ENCODE measurements at regions not wholly inside any gene's neighbourhood (a gene's known extent, or its start where the extent isn't known, plus 50 kb on each side); places are given as distances from the start of the nearest gene placed in this dataset.
"Not testable (repeated sequence)": the region's sequence is repeated elsewhere in the genome, so short reads cannot be mapped to it uniquely, and the experiment has no call there.

DNA sequence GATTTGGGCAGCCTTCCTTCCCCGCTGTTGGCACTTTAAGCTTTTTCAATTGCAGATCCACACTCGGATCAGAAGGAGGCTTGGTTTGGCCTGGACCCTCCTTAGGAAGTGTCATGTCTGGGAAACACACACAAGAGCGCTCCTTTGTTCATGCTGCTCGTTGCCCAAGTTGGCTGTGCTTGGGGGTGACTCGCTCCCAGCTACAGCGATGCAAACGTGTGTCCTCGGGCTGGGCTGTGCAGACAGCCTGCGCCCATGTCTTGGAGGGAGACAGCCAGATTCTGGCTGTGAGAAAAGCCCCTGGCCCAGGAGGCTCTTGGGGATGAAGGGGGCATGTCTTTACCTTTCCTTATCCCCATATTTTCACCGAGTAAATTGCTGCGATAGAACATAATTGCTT, 665.6 kb upstream of the EEF2KMT start:
- DNase-seq (ENCODE audit: low read depth in 4 of 4, low spot score in 3 of 4), result no peak

DNA sequence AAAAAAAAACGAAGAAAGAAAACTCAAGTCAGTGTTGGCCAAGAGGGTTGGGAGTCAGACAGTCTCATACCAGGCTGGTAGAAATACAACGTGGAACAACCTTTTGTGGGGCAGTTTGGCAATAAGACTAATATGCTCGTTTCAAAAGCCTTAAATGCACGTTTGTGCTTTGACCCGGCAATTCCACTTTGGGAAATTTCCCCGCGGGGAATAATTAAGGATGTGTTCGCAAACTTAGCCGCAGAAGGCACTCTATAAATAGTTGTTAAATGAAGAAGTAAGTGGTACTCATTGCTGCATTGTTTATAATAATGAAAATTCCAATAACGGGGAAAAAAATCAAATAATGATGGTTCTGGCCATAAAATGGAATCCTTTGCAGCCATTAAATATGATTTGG, 664.8 kb upstream of the EEF2KMT start:
- DNase-seq (ENCODE audit: low read depth in 4 of 4, low spot score in 3 of 4), result no peak

DNA sequence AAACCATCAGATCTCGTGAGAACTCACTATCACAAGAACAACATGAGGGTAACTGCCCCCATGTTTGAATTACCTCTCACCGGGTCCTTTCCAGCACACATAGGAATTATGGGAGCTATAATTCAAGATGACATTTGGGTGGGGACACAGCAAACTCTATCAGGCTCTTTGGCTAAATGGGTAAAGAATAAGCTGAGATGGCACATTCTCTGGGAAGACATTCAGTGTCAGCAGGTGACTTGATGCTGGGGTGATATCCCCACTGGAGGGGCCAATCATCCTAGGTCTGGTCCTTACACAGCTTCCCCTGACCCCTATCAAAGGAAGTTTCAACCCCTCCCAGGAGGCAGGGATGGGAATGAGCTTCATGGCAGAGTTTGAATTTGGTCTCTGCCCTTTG, 664.0 kb upstream of the EEF2KMT start:
- no peak for DNase-seq (ENCODE audit: low read depth in 4 of 4, low spot score in 3 of 4)

DNA sequence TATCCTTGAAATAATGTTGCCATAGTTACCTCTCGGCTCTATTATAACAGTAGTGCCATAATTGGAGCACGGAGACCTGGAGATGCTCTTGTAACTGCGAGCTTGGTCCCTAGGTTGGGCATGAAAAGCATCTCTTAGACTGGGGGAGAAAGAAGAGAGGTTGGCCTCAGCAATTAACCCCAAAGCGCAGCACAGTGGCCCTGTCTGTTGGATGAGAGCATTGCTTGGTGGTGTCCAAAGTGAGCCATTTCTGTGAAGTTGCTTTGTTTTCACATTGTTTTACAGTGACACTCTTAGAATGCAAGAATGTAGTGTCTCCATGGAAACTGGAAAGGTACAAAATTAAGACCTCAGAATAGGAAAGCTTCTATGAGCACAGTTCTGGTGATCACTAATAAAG, 660.7 kb upstream of the EEF2KMT start:
- DNase-seq (ENCODE audit: low read depth in 4 of 4, low spot score in 3 of 4), result no peak

DNA sequence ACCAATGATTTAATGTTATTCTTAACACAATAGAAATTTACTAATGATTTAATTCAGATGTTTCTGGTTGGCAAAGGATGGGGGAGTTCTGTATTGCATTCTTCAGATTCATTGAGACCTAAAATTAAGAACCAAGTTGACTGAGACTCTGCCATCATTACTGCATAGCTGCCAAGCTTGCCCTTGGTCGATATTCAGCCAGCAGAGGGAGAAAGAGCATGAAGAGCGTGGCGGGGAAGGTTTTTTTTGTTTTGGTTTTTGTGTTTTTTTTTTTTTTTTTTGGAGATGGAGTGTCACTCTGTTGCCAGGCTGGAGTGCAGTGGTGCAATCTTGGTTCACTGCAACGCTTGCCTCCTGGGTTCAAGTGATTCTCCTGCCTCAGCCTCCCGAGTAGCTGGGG, 659.4 kb upstream of the EEF2KMT start:
- DNase-seq (ENCODE audit: low read depth in 4 of 4, low spot score in 3 of 4), result no peak

DNA sequence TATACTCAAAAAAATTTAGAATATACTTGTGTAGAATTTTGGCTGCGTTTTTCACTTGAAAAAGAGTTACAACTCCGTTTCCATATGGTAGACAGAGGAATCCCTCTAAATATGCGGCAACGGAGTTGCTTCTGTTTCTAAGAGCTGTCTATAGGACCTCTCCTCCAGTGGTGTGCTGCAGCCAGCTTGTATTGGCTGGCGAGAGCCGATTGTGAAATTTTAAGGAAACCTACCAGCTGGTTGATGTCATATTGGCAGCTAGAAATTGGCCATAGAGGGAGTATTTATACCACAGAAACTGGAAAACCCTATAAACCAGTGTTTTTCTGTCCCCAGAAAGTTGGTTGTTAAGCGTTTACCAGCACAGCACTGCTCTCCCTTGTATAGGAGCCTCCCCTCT, 655.8 kb upstream of the EEF2KMT start:
- DNase-seq (ENCODE audit: low read depth in 4 of 4, low spot score in 3 of 4), result no peak

DNA sequence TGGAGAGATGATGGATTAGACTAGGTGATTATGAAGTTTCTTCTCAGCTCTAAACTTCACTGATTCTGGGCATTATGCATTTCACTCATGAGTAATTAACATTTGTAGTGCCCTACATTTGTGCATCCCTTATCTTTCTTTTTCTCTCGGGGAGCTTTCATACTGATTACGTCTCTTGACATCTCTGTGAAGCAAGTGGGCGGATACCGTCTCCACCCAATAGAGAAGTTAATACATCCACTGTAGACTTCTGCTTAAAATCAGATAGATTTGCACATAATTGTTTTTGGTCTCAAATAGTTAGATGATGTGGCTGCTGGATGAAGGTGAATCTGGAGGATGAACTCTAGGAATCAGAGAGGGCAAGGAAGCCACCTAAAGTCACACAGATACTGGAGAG, 653.6 kb upstream of the EEF2KMT start:
- no peak for DNase-seq (ENCODE audit: low read depth in 4 of 4, low spot score in 3 of 4)

DNA sequence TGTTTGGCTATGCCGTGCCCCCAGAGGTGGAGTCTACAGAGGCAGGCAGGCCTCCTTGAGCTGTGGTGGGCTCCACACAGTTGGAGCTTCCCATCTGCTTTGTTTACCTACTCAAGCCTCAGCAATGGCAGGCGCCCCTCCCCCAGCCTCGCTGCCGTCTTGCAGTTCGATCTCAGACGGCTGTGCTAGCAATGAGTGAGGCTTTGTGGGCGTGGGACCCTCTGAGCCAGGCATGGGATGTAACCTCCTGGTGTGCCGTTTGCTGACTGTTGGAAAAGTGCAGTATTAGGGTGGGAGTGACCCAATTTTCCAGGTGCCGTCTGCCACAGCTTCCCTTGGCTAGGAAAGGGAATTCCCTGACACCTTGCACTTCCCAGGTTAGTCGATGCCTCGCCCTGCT, 652.8 kb upstream of the EEF2KMT start:
- not testable (repeated sequence) for DNase-seq (ENCODE audit: low read depth in 4 of 4, low spot score in 3 of 4)

DNA sequence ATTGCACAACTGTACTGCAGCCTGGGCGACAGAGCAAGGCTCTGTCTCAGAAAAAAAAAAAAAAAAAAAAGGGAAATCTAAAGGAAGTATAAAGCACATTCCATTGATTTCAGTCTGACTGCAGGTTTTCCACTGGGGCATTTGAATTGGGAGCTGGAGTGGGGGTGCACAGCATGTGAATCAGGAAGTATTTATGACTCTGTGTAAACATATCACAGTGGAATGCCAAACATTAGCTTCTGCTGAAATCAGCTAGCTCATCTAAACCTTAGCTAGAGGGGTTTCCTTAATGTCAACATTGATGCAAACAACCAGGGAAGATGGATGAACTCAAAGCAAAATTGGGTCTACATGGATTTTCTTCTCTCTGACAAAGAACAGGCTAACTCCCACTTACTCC, 641.0 kb upstream of the EEF2KMT start:
- DNase-seq (ENCODE audit: low read depth in 4 of 4, low spot score in 3 of 4), result no peak

DNA sequence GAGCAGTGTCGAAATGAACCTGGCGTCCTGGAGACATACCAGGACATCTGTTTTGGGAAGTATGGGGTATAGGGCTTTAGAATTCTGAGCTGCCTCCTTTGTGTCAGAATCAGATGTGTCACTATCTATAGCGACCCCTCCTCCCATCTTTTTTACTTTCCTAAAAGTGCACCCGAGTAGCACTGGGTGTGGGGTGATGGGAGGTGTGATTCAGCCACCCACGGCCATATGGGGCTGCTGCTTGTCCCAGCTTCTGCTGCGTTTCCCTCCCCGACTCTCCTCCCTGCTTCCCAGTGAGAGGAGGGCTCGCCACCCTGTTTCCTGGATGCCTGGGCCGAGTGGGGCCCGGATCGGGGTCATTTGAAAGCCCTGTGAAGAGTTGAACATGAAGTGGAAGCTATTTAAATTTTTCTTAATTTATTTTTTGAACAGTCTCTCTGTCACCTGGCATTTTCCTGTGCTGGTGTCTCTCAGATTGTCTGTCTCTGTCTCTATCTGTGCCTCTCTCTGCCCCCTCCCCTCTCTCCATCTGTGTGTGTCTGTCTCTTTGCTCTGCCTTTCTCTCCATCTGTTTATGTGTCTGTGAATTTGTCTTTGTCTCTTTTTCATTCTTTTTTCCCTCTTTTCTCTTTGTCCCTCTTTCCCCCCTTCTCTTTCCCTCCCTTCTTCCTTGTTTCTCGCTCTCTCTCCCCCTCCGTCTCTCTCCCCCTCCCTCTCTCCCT, 638.8 kb upstream of the EEF2KMT start:
- no peak for DNase-seq (ENCODE audit: low read depth in 4 of 4, low spot score in 3 of 4)

DNA sequence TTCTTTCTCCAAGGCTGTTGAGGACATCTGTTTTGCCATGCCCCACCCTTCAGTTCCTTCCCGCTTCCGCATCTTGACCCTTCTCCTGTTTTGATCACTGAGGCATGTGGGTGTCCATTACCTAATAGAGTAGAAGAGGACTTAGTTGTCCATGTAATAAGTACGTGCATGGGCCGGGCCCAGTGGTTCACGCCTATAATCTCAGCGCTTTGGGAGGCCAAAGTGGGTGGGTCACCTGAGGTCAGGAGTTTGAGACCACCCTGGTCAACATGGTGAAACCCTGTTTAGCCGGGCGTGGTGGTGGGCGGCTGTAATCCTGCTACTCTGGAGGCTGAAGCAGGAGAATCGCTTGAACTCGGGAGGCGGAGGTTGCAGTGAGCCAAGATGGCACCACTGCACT, 637.8 kb upstream of the EEF2KMT start:
- DNase-seq (ENCODE audit: low read depth in 4 of 4, low spot score in 3 of 4), result no peak

DNA sequence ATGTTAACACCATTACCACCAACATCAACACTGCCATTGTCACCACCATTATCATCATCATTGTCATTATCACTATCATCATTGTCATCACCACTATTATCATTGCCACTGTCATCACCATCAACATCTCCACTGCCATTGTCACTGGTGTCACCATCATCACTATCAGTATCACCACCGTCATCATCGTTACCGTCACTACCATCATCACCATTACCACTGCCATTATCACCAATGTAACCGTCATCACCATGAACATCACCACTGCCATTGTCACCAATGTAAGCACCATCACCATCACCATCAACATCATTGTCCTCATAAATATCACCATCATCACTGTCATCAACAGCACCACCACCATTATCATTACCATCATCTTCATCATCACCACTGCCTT, 633.2 kb upstream of the EEF2KMT start:
- no peak for DNase-seq (ENCODE audit: low read depth in 4 of 4, low spot score in 3 of 4)

DNA sequence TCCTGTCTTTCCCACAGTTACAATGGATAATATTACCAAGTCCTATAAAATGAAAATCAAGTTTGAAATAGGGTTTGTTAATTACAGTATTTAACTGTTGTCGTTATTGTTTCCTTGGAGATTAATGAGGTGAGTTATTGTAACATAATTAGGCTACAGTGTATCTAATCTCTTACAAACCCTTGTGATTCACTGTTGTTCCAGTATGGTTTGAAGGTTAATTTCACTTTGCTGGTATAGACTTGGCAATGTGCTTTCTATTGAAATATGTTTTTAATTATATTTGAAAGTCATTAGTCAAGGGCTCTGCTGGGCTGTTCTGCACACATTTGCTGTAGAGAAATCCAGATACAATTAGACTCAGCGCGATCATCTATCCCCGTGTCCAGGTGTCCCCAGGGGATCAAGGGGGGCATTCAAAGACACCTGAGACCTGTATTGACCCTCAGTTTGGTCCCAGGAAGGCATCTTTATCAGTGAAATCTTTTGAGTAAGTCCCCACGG, 624.6 kb upstream of the EEF2KMT start:
- no peak for DNase-seq (ENCODE audit: low read depth in 4 of 4, low spot score in 3 of 4)

DNA sequence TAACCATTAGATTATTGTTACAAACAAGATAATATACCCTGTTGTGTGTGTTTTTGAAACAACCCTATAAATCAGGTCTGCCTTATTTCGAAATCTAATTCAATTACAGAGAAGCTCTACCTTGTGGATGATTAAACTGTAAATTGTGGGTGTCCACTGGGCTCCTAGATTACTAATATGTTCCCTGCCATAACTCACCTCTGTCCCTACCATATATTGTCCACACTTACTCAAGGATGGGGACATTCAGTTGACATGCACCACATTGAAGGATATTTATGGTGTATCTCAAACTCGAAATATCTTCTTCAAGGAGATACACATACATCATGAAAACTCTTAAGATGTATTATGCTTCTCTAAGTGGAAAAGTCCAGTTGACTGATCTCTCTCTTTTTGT, 617.6 kb upstream of the EEF2KMT start:
- DNase-seq (ENCODE audit: low read depth in 4 of 4, low spot score in 3 of 4), result no peak

DNA sequence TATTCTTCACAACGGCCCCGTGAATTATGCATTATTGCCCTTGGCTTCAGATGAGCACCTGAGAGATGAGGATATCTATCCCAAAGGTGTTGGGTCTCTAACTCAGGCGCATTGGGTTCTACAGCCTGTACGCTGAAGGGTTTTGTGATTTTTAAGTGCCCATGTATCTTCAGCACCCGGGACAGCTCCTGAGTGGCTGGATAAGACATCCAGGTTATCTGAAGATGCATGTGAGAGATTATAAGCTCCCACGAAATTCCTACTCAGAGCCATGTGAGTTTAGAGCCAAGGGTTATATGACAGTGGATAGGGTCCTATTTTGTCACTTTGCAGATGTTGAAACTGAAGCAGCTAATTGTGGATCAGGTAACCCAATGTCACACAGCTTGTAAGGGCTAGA, 612.3 kb upstream of the EEF2KMT start:
- peak; percentile 19 to 44 (median 32) for DNase-seq (ENCODE audit: low read depth in 4 of 4, low spot score in 3 of 4)

DNA sequence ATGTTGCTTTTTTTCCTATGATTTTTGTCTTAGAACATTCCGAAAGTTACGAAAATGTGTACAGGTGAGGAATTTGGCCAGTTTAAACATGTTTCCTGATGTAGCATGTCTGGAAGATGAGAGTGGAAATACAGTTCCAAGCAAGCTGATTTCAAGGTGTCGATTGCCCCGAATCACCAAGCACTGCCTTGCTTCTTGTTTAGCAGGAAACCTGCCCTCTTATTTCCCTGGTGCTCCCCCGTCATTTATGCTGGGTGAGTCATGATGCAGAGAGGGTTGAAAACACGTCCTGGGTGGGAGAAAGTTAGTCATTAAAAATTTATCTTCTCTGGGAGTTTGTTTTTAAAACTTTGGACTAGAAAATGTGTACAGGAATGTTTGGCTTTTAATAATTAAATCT, 608.6 kb upstream of the EEF2KMT start:
- no peak for DNase-seq (ENCODE audit: low read depth in 4 of 4, low spot score in 3 of 4)

DNA sequence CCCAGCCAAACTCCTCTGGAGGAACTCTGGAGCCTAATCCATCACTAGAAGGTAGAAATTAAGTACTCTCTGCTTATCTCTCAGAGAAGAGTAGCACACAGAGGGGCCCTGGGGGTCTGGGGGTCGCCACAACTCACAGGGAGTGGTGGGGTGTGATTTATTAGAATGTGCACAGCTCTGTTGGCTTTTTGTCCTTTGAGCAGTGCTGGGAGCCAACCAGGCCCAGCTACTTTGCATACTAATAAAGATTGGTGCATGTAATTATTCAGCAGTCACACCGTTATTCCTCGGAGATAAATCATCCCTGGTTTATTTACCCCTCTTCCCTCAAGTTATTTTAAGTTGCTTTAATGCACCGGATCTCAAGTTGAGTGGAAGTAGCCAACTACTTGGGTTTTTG, 606.7 kb upstream of the EEF2KMT start:
- no peak for DNase-seq (ENCODE audit: low read depth in 4 of 4, low spot score in 3 of 4)

DNA sequence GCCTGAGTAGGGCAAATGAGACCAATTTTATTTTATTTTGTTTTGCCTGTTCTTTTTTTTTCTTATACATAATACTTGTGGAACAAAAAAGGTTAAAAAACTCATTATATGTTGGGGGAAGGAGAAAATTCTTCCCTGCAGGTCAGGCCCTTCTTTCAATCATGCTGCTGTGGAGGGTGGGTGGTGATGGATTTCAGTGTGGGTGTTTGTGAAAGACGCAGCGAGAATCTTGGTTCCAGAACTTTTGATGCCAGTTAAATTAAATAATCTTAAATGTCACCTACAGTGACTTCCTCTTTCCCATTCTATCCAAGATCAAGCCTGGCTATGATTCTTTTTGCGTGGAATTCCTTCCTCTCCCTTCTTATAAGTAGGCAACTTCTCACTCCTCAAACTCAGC, 595.8 kb upstream of the EEF2KMT start:
- no peak for DNase-seq (ENCODE audit: low read depth in 4 of 4, low spot score in 3 of 4)

DNA sequence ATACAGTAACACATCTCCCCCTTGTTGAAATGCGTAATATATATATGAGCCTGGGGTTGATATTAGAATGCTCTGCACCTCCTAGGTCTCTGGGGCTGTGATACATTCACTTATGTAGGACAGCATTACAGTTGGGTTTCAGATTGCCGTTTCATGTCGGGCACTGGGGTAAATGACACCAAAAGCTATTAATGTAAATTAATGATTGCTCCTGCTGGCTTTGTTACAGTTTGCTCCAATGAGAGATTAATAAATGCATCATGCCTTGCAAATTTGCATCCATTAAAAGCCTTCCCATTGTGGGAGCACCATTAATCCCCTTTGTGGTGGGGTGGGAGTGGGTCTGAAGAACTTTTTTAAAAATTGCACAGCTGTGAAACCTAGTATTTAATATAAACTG, 584.4 kb upstream of the EEF2KMT start:
- no peak for DNase-seq (ENCODE audit: low read depth in 4 of 4, low spot score in 3 of 4)

DNA sequence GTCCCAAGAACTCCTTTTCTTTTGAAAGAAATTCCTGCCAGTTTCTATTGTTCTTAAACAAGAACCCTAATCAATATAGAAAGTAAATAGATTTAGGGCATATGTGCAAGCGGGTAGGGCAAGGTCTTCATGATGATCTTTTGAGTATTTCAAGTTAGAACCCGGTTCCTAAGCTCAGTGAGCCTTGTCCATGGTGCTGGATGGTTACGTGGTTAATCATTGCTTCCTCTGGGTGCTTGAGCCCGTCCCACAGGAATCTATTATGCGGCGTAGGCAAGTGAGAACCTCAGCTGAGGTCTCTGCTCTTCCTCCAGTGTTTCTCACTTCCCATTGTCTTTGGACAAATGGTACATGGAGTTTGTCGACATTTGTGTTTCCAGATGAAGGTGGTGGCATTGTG, 580.8 kb upstream of the EEF2KMT start:
- peak in 3 of 4 donors; percentile 16 to 27 (median 20) for DNase-seq (ENCODE audit: low read depth in 4 of 4, low spot score in 3 of 4)

DNA sequence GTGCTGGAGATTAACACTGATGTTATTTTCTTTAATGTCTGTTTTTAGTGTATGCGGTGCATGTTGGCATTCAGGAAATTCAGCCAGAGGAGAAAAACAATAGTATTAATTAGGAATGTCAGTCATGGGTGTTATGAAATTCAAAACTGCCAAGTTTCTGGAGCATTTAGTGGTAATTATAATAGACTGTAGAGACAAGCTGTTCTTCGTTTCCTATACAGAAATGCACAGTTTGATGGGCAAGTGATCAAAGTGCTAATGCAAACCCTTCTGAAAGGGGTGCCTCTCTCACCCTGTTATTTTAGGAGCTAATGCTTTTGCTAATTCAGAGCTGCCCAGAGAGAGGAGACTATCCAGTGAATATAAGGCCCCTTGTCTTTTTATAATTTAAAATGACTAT, 573.8 kb upstream of the EEF2KMT start:
- DNase-seq (ENCODE audit: low read depth in 4 of 4, low spot score in 3 of 4), result no peak

DNA sequence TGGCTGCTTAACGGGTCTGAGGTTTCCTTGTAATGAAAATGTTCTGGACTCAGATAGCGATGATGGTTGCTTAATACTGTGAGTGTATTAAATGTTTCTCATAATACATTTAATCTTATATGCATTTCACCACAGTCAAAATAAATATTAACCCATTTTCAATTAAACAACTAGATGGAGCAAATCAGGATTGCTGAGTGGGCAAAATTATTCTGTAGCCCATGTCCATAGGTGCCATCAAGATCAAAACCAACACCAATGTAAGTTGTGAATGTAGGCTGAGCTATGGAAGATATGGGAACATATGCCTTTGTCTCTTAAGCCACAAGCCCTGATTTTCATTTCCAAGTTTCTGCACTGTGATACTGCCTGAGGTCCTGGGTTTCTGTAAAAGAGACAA, 572.6 kb upstream of the EEF2KMT start:
- no peak for DNase-seq (ENCODE audit: low read depth in 4 of 4, low spot score in 3 of 4)

DNA sequence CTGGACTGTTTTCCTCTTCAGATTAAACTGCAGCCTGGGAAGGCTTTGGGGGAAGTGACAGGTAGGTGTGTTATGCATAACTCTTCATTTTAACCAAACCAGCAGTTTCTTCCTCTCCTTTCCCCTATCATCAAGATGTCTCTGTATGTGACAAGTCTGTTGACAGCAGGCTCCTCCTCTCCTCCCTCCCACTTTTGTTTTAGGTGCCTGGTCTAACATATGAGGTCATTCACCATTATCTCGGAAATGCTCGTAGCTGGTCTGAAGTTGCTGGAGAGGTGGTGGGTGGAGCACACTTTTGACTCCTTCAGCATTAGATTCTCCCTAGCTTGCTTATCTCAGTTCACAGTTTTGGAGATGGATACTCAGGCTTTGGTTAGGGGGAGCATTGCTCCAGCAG, 571.0 kb upstream of the EEF2KMT start:
- no peak for DNase-seq (ENCODE audit: low read depth in 4 of 4, low spot score in 3 of 4)
